Activated CD4-positive, CD25-positive, alpha-beta regulatory T cell (primary cell): ENCODE measurements at regions not wholly inside any gene's neighbourhood (a gene's known extent, or its start where the extent isn't known, plus 50 kb on each side); places are given as distances from the start of the nearest gene placed in this dataset.

Experiments used
- DNase-seq, 4 experiments: peaks; one replicate each; lab custom pipeline; 2025; lab: John Stamatoyannopoulos, UW

GRCh38 chr10:121071901-121072300, 220.7 kb downstream of the WDR11 start:
- DNase-seq, result no peak

- DNase-seq, result no peak
Measured at GRCh38 chr10:121073728-121074127, 222.6 kb downstream of the WDR11 start.

GRCh38 chr10:121076776-121077715, 225.9 kb downstream of the WDR11 start:
- no peak for DNase-seq

GRCh38 chr10:121078036-121078435, 226.9 kb downstream of the WDR11 start:
- DNase-seq, result no peak

GRCh38 chr10:121078672-121079102, 227.5 kb downstream of the WDR11 start:
- no peak for DNase-seq

GRCh38 chr10:121079226-121079625, 228.1 kb downstream of the WDR11 start:
- no peak for DNase-seq

- no peak for DNase-seq
Measured at GRCh38 chr10:121080281-121080891, 229.2 kb downstream of the WDR11 start.

GRCh38 chr10:121081306-121081705, 230.1 kb downstream of the WDR11 start:
- DNase-seq, result no peak

GRCh38 chr10:121082984-121083383, 231.8 kb downstream of the WDR11 start:
- DNase-seq, result no peak

GRCh38 chr10:121084016-121084674, 233.0 kb downstream of the WDR11 start:
- no peak for DNase-seq

GRCh38 chr10:121084675-121085070, 233.5 kb downstream of the WDR11 start:
- no peak for DNase-seq

- no peak for DNase-seq
Measured at GRCh38 chr10:121085367-121085766, 234.2 kb downstream of the WDR11 start.

GRCh38 chr10:121087129-121087528, 236.0 kb downstream of the WDR11 start:
- DNase-seq, result no peak

GRCh38 chr10:121087688-121088087, 236.5 kb downstream of the WDR11 start:
- no peak for DNase-seq

- DNase-seq, result no peak
Measured at GRCh38 chr10:121088524-121088923, 237.4 kb downstream of the WDR11 start.

GRCh38 chr10:121089434-121089833, 238.3 kb downstream of the WDR11 start:
- DNase-seq, result no peak

- no peak for DNase-seq
Measured at GRCh38 chr10:121091961-121092719, 241.0 kb downstream of the WDR11 start.

- no peak for DNase-seq
Measured at GRCh38 chr10:121092720-121093095, 241.5 kb downstream of the WDR11 start.

- DNase-seq, result no peak
Measured at GRCh38 chr10:121096617-121097431, 245.7 kb downstream of the WDR11 start.

GRCh38 chr10:121098211-121098610, 247.0 kb downstream of the WDR11 start:
- DNase-seq, result no peak

GRCh38 chr10:121098751-121099150, 247.6 kb downstream of the WDR11 start:
- no peak for DNase-seq
